ENCODE measurements at regions not wholly inside any gene's neighbourhood (a gene's known extent, or its start where the extent isn't known, plus 50 kb on each side); places are given as distances from the start of the nearest gene placed in this dataset.

DNA sequence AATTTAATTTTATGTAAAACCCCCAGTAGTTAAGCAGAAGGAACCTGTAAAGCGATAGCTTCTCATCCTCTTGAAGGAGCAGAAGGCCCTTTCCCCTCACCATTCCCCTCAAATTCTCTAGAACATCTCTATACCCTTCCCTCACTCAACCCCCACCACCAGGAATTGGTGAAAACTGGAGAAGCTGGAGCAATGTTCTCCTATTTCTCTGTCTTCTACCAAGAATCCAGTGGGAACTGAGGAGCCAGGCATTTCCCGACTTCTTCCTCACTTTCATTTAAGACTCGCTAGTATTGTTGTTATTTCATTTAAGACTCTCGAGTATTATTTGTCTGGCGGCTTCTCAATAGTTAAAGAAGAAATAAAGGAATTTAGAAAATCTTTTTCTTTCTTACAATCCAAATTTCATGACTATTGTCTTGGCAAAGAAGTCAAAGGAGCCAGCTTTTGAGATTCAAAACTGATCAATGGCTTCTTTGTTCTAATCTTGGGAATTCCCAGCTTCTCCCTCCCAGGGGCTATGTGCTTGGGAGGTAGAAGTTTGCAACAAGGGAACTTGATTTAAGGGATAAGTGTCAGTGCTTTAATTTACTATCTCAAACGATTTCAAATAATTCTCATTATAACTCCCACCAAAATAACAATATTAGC, 253.3 kb upstream of the ADGRL2 start:
- Mint-ChIP-seq H3K36me3 (ENCODE audit: low read depth) (no peaks in the 10 kb centered on the region), H3K4me3 (no peak overlapping the region), H3K27me3 (no peaks in the 10 kb centered on the region), H3K9me3 (no peaks in the 10 kb centered on the region), H3K4me1 (ENCODE audit: low read depth) (no peaks in the 10 kb centered on the region), H3K27ac (no peak overlapping the region)
- intact Hi-C loops (cut with micrococcal nuclease), result no loop called here

DNA sequence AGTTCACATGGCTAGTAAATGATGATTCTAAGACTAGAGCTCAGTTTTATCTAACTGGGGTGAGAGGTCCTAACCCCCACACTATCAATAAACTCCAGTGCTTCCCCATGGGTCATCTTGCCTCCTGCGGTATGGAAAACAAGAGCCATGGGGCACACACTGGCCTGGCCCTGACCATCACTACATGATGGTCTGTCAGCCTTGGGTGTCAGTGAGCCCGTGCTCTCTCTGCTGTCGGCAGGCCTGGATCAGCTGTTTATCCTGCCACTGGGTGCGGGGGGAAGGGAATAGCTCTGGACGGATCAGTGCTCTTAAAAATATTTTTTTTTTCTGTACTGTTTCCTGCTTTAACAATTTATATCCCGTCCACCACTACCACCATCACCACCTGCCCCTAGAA, 255.0 kb upstream of the ADGRL2 start:
- Mint-ChIP-seq H3K9me3 (no peaks in the 10 kb centered on the region), H3K27ac (no peak overlapping the region), H3K27me3 (no peaks in the 10 kb centered on the region), H3K4me1 (ENCODE audit: low read depth) (no peaks in the 10 kb centered on the region), H3K36me3 (ENCODE audit: low read depth) (no peaks in the 10 kb centered on the region), H3K4me3 (no peak overlapping the region)
- intact Hi-C loops (cut with micrococcal nuclease), result no loop called here

DNA sequence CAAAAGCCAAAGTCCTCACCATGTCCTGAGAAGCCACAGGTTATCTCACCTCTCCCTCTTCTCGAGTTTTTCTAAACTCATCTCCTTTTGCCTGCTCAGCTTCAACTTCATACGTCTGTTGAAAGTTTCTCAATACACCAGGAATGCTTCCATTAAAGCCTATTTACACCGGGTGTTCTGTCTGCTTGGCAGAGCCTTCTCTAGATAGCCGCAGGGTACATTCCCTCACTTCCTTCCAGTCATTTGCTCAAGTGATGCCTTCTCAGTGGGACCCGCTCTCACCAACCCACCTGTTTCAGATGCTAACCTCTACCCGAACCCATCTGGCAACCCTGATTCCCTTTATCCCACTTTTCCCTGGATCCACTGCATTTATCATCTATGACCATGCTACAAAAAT, 257.0 kb upstream of the ADGRL2 start:
- no peaks in the 10 kb centered on the region for H3K4me1 Mint-ChIP-seq (ENCODE audit: low read depth)
- H3K36me3 Mint-ChIP-seq (ENCODE audit: low read depth), result no peaks in the 10 kb centered on the region
- H3K27ac Mint-ChIP-seq, result no peak overlapping the region
- H3K9me3 Mint-ChIP-seq, result no peaks in the 10 kb centered on the region
- no peaks in the 10 kb centered on the region for H3K27me3 Mint-ChIP-seq
- no peak overlapping the region for H3K4me3 Mint-ChIP-seq
- intact Hi-C loops (cut with micrococcal nuclease), result no loop called here

DNA sequence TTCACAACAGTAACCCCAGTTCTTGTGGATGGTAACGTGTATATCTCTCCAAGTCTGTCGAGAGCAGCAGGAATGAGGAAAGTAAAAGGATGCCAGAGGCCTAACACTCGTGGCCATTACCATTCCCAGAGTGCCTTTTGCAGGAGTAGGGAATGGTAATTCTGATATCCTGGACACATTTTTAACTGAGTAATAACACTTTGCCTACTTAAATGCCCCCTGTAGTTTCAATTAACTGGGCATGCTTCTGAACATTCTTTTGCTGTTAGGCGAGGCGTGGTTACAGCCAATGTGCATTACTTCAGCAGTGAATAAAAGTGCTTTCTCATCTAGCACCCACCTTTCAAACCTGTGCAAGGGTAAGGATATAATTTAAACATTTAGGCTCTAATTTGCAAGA, 258.5 kb upstream of the ADGRL2 start:
- no peaks in the 10 kb centered on the region for H3K4me1 Mint-ChIP-seq (ENCODE audit: low read depth)

DNA sequence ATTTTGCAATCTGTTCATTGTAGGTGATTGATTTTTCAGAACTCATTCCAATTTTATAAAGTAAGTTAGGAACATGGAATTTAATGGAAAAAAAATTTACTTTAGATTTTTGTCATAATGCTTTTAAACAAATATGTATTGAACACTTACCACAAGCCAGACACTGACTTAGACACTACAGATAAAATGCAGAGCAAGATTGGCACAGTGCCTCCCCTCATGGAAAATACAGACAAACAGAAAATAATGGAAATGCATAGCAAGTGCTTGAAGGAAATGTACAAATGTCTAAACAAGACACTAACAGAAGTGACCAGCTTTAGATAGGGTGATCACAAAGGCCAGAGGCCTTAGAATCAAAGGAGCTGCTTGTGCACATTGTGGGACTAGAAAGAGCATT, 260.5 kb upstream of the ADGRL2 start:
- H3K4me3 Mint-ChIP-seq, result no peak overlapping the region
- H3K9me3 Mint-ChIP-seq, result no peaks in the 10 kb centered on the region
- intact Hi-C loops (cut with micrococcal nuclease), result no loop called here
- no peaks in the 10 kb centered on the region for H3K36me3 Mint-ChIP-seq (ENCODE audit: low read depth)
- no peaks in the 10 kb centered on the region for H3K4me1 Mint-ChIP-seq (ENCODE audit: low read depth)
- no peak overlapping the region for H3K27ac Mint-ChIP-seq
- H3K27me3 Mint-ChIP-seq, result no peaks in the 10 kb centered on the region

More for the DNA sequence above, 258.5 kb upstream of the ADGRL2 start:
- Mint-ChIP-seq H3K36me3 (ENCODE audit: low read depth) (no peaks in the 10 kb centered on the region), H3K27ac (no peak overlapping the region), H3K4me3 (no peak overlapping the region), H3K27me3 (no peaks in the 10 kb centered on the region), H3K9me3 (no peaks in the 10 kb centered on the region)
- intact Hi-C loops (cut with micrococcal nuclease), result no loop called here

DNA sequence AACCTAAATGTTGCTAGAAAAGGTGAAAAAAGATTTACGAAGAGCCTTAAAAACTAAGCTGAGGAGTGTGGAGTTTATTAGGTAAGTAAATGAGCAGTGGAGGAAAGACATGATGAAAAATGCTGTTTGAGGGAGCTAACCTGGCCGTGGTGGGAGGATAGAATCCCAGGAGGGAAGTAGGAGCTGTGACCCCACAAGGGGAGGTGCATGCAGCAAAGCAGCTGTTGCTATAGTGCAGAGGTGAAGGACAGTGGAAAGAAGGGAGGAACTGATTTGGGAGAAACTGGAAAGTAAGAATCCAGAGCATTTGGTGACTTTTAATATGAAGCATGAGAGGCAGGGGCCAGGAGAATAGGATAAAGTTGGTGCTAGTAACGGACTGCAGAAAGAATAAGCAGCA, 271.7 kb upstream of the ADGRL2 start:
- Mint-ChIP-seq H3K4me3 (no peak overlapping the region), H3K27ac (no peak overlapping the region), H3K36me3 (ENCODE audit: low read depth) (no peaks in the 10 kb centered on the region), H3K9me3 (no peaks in the 10 kb centered on the region), H3K4me1 (ENCODE audit: low read depth) (no peaks in the 10 kb centered on the region), H3K27me3 (no peaks in the 10 kb centered on the region)
- intact Hi-C loops (cut with micrococcal nuclease), result no loop called here

DNA sequence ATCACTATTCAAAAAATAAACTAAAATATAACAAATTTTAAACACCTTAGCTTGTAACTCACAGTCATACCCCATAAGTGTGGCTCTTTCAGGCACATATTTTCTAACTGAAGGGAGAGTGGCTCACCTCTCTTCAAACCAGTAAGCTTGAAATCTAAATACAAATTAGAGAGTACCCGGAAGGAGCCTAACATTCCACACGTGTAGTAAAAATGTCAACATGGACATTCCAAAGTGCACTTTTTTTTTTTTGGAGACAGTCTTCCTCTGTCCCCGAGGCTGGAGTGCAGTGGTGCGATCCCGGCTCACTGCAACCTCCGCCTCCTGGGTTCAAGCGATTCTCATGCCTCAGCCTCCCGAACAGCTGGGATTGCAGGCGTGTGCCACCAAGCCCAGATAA, 275.6 kb upstream of the ADGRL2 start:
- intact Hi-C loops (cut with micrococcal nuclease), result no loop called here
- H3K27me3 Mint-ChIP-seq, result no peaks in the 10 kb centered on the region
- no peak overlapping the region for H3K4me3 Mint-ChIP-seq
- H3K36me3 Mint-ChIP-seq (ENCODE audit: low read depth), result no peaks in the 10 kb centered on the region
- no peaks in the 10 kb centered on the region for H3K9me3 Mint-ChIP-seq
- no peak overlapping the region for H3K27ac Mint-ChIP-seq
- H3K4me1 Mint-ChIP-seq (ENCODE audit: low read depth), result no peaks in the 10 kb centered on the region

DNA sequence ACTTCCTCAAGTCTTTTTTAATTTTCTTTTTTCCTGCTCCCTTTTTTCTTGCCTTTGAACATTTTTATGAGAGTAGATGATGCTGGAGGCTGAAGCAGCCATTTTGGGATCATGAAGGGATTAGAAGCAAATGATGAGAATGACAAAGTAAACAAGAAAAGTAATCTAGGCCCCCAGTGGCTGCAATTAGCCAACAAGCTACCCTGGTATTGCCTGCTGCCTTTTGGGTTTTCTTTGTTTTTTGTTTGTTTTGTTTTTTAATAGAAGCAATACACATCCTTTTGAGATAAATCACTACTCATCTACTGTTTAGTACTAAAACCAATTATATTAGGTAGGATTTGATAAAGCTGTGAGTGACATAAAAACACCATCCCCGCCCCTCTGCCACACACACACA, 280.7 kb upstream of the ADGRL2 start:
- Mint-ChIP-seq H3K4me3 (no peak overlapping the region), H3K36me3 (ENCODE audit: low read depth) (no peaks in the 10 kb centered on the region), H3K9me3 (no peaks in the 10 kb centered on the region), H3K27ac (no peak overlapping the region), H3K27me3 (no peaks in the 10 kb centered on the region), H3K4me1 (ENCODE audit: low read depth) (no peaks in the 10 kb centered on the region)
- intact Hi-C loops (cut with micrococcal nuclease), result no loop called here

DNA sequence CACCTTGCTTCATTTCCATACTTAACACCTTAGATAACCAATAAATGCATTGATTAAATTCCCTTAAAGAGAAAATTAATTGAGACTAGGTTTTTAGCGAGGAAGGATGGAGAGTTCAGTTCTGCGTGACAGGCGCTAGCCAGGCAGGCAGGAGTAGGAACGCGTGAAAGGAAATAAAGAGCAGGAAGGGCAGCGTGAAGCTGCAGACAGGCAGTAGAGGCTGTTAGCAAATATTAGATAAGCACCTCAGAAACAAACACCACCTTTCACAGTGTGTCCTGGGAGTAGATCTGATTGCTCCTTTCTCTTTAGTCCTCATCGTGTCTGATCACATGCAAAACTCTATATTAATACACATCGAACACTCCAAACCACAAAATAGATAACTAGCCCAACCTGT, 282.7 kb upstream of the ADGRL2 start:
- intact Hi-C loops (cut with micrococcal nuclease), result no loop called here
- no peak overlapping the region for H3K4me3 Mint-ChIP-seq
- no peaks in the 10 kb centered on the region for H3K9me3 Mint-ChIP-seq
- no peaks in the 10 kb centered on the region for H3K27me3 Mint-ChIP-seq
- H3K36me3 Mint-ChIP-seq (ENCODE audit: low read depth), result no peaks in the 10 kb centered on the region
- H3K27ac Mint-ChIP-seq, result no peak overlapping the region
- no peaks in the 10 kb centered on the region for H3K4me1 Mint-ChIP-seq (ENCODE audit: low read depth)

DNA sequence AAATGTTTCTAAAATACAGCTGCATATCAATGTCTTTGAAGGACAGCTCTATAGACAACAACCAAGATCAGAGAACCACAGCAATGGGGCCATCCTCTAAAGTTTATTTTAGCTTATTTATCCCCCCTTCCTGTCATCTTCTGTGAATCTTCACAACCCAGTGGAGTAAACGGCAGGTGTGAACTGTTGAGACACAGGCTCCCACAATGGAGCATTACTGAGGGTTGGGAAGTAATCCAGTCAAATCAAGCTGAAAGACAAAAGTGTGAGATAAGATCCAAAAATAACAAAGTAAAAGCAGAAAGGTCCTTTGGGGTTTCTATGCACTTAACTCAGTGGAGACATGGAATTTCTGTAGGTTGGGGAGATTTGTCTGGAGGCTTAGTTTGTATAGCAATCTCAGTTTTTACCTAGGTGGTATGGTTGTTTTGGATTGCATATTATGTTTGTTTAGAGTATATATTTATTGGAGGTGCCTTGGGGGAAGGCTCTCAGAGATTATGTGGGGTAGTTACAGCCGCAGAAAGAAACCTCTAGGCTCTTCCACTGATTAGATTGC, 286.9 kb upstream of the ADGRL2 start:
- no peaks in the 10 kb centered on the region for H3K4me1 Mint-ChIP-seq (ENCODE audit: low read depth)
- no peak overlapping the region for H3K4me3 Mint-ChIP-seq
- H3K9me3 Mint-ChIP-seq, result no peaks in the 10 kb centered on the region
- no peak overlapping the region for H3K27ac Mint-ChIP-seq
- intact Hi-C loops (cut with micrococcal nuclease), result no loop called here
- no peaks in the 10 kb centered on the region for H3K27me3 Mint-ChIP-seq
- H3K36me3 Mint-ChIP-seq (ENCODE audit: low read depth), result no peaks in the 10 kb centered on the region

DNA sequence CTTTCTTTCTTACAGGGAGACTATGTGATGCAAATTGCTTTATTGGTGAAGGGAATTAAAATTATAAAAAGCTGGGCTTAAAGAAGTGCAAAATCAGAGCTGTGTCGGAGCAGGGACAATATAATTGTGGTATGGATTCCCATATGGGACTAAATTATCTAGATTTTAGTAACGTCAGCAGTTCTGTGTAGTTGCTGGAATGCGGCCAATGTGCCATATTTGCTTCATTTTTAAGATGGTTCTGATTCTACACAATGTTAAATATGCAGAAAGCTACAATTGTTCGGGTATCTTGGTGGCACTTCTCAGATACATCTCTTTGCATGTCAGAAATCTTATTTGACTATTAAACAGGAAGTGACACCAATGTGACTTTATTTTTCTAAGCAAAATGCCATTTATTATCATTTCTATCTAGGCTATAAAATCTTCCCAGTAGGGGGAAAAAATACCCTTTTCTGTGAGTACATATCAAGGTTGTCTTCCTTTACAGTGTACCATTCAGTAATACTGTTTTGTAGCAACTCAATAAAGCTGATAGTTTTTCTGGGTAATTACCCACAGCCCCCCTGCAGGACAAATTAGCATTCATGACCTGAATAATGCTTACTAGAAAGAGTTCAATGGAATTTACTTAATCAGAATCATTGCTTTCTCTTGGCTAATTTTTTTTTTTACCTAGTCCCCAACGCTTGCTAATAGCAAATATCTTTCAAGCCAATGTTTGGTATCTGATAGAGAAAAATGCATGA, 288.3 kb upstream of the ADGRL2 start:
- no peaks in the 10 kb centered on the region for H3K27me3 Mint-ChIP-seq

DNA sequence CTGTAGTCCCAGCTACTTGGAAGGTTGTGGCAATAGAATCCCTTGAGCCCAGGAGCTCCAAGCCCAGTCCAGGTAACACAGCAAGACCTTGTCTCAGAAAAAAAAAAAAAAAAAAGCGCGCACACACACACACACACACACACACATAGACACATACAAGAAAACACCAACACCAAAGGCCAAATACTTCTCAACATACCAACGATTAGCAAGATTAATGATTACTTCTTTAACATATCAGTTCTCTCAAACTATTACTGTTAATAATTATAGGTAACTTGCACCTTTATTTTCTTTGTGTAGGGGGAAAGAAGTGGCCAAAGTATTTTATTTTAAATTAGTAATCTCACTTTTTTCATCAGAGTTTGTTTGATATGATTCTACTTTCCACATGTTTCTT, 289.5 kb upstream of the ADGRL2 start:
- H3K4me1 Mint-ChIP-seq (ENCODE audit: low read depth), result no peaks in the 10 kb centered on the region
- H3K27me3 Mint-ChIP-seq, result no peaks in the 10 kb centered on the region
- intact Hi-C loops (cut with micrococcal nuclease), result no loop called here
- no peak overlapping the region for H3K27ac Mint-ChIP-seq
- H3K36me3 Mint-ChIP-seq (ENCODE audit: low read depth), result no peaks in the 10 kb centered on the region
- H3K9me3 Mint-ChIP-seq, result no peaks in the 10 kb centered on the region
- H3K4me3 Mint-ChIP-seq, result no peak overlapping the region

More for the DNA sequence above, 288.3 kb upstream of the ADGRL2 start:
- Mint-ChIP-seq H3K36me3 (ENCODE audit: low read depth) (no peaks in the 10 kb centered on the region), H3K4me3 (no peak overlapping the region), H3K4me1 (ENCODE audit: low read depth) (no peaks in the 10 kb centered on the region), H3K27ac (no peak overlapping the region), H3K9me3 (no peaks in the 10 kb centered on the region)
- intact Hi-C loops (cut with micrococcal nuclease), result loop anchor here (1.0 kb wide), 1 partner anchor 30 kb away; no protein-coding TSS in a partner anchor

DNA sequence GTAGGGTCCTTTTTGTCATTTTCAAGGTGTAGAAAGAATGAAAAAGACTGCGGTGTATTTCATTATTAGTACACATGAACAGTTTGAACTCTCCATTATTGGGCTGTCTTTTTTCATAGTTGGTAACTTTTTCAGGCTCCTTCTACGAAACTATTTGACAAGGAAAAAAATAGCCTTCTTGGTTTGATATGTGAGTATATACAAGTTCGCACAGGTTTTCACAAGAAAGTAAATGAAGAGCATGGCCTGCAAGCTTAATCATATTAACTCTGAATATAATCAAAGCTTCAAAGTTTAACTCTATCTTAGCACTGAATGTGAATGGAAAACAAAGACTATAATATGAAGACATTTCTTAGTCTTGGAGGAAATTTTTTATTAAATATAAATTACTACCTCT, 290.0 kb upstream of the ADGRL2 start:
- Mint-ChIP-seq H3K36me3 (ENCODE audit: low read depth) (no peaks in the 10 kb centered on the region), H3K9me3 (no peaks in the 10 kb centered on the region), H3K4me3 (no peak overlapping the region), H3K4me1 (ENCODE audit: low read depth) (no peaks in the 10 kb centered on the region), H3K27me3 (no peaks in the 10 kb centered on the region), H3K27ac (no peak overlapping the region)
- intact Hi-C loops (cut with micrococcal nuclease), result no loop called here

DNA sequence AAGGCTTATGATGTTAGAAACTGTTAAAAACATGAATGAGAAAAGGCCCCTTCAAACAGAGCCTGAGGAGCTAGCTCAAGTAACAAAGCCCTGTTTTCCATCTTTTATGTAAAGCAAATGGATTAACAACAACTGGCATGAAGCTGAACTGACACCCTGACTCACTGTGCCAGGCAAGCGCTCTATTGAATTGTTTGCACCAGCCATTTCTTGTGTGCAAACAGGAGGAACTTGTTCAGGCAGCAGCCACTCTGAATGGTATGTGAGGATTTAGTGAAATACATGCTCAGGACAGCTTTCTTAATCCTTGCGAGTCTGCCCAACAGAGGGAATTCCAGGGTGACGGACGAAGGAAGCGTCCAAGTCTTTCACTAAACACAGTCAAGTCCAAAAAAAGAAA, 291.1 kb upstream of the ADGRL2 start:
- intact Hi-C loops (cut with micrococcal nuclease), result no loop called here
- no peak overlapping the region for H3K4me3 Mint-ChIP-seq
- no peaks in the 10 kb centered on the region for H3K27me3 Mint-ChIP-seq
- no peak overlapping the region for H3K27ac Mint-ChIP-seq
- no peaks in the 10 kb centered on the region for H3K9me3 Mint-ChIP-seq
- H3K36me3 Mint-ChIP-seq (ENCODE audit: low read depth), result no peaks in the 10 kb centered on the region
- no peaks in the 10 kb centered on the region for H3K4me1 Mint-ChIP-seq (ENCODE audit: low read depth)

Data from dendritic cell treated with granulocyte-macrophage colony-stimulating factor and Interleukin-4, amounts not matched to agents 40 ng/mL and 50 ng/mL, for 4 days (primary cell).